Activated naive CD8-positive, alpha-beta T cell treated with anti-CD3 and anti-CD28 coated beads for 36 hours (primary cell): ENCODE measurements at regions not wholly inside any gene's neighbourhood (a gene's known extent, or its start where the extent isn't known, plus 50 kb on each side); places are given as distances from the start of the nearest gene placed in this dataset.
"Not testable (repeated sequence)": the region's sequence is repeated elsewhere in the genome, so short reads cannot be mapped to it uniquely, and the experiment has no call there.

ENCODE experiments used
- DNase-seq: peaks from one replicate; pipeline ENCODE4 v3.0.0; 2021
- H3K27ac Mint-ChIP-seq: one replicate; pipeline ENCODE4 v1.8.0; 2022; ENCODE audit warnings: mild to moderate bottlenecking, moderate library complexity, mixed read lengths
- H3K27me3 Mint-ChIP-seq: one replicate; pipeline ENCODE4 v1.8.0; 2022; ENCODE audit warnings: mild to moderate bottlenecking, mixed read lengths
- H3K36me3 Mint-ChIP-seq: one replicate; pipeline ENCODE4 v1.8.0; 2021; ENCODE audit warnings: mild to moderate bottlenecking, mixed read lengths
- H3K4me1 Mint-ChIP-seq: one replicate; pipeline ENCODE4 v1.8.0; 2021; ENCODE audit warnings: mixed read lengths
- H3K4me3 Mint-ChIP-seq: one replicate; pipeline ENCODE4 v1.8.0; 2022; ENCODE audit warnings: mild to moderate bottlenecking, moderate library complexity, mixed read lengths
- H3K9me3 Mint-ChIP-seq: one replicate; pipeline ENCODE4 v1.8.0; 2022; ENCODE audit warnings: mixed read lengths

DNA sequence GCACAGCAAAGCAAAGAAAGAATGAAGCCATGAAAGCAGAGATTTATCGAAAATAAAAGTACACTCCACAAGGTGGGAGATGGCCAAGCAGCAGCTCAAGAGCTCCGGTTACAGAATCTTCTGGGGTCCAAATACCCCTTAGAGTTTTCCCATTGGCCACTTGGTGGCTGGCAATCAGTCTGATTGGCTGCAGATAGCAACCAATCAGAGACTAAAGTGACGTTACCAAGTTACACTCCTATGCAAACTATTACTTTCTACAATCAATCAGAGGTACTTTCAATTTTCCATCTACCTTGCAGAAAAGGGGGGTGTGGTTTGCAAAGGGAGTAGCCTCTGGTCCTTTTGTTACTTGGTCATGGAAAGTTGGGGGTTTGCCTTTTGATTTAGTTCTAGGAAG, 58.0 kb upstream of the AUTS2 start:
- H3K4me1 Mint-ChIP-seq = no peaks in the 10 kb centered on the region
- no peaks in the 10 kb centered on the region for H3K36me3 Mint-ChIP-seq
- H3K27me3 Mint-ChIP-seq = no peaks in the 10 kb centered on the region
- no peak overlapping the region for H3K4me3 Mint-ChIP-seq
- no peak overlapping the region for H3K27ac Mint-ChIP-seq
- H3K9me3 Mint-ChIP-seq = peaks cover 1% of the 10 kb centered on the region
- DNase-seq = no peak

DNA sequence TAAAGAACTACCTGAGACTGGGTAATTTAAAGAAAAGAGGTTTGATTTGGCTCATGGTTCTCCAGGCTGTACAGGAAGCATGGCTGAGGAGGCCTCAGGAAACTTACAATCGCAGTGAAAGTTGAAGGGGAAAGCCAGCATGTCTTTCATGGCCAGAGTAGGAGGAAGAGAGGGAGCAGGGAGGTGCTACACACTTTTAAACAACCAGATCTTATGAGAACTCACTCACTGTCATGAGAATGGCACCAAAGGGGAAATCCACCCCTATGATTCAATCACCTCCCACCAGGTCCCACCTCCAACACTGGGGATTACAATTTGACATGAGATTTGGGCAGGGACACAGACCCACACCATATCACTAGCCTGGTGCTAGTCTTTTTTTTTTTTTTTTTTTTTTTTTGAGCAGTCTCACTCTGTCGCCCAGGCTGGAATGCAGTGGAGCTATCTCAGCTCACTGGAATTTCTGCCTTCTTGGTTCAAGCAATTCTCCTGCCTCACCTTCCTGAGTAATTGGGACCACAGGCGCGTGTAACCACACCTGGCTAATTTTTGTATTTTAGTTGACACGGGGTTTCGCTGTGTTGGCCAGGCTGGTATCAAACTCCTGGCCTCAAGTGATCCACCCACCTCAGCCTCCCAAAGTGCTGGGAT, 56.4 kb upstream of the AUTS2 start:
- H3K27me3 Mint-ChIP-seq, H3K9me3 Mint-ChIP-seq, DNase-seq, H3K27ac Mint-ChIP-seq, H3K36me3 Mint-ChIP-seq, H3K4me1 Mint-ChIP-seq, H3K4me3 Mint-ChIP-seq: not testable (repeated sequence)

DNA sequence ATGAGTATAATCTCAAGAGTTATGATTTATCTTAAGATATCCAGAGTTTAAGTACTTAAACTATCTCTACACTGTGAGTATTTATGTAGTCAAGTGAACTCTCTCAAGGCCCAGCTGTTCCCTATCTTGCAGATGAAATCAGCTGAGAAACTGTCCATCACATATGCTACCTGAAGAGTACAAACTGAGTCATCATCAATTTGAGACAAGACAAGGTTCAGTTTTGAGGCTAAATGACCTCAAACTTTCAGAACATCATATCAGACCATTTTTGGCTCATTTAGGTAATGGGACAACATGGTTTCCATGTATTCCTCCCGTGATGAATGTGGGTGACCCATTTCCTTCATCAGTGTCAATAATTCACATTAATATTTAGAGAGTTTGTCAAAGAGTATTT, 53.1 kb upstream of the AUTS2 start:
- Mint-ChIP-seq H3K4me3 (no peak overlapping the region), H3K4me1 (no peaks in the 10 kb centered on the region), H3K27ac (no peak overlapping the region), H3K9me3 (peaks cover 1% of the 10 kb centered on the region), H3K27me3 (no peaks in the 10 kb centered on the region), H3K36me3 (no peaks in the 10 kb centered on the region)
- DNase-seq = no peak
